IPS-11a (cell line): ENCODE measurements at regions not wholly inside any gene's neighbourhood (a gene's known extent, or its start where the extent isn't known, plus 50 kb on each side); places are given as distances from the start of the nearest gene placed in this dataset.

Experiments
- H3K4me3 ChIP-seq: one replicate; pipeline ENCODE4 v1.5.1; 2013; ENCODE audit warnings: low read depth, low read length, control low read depth

GRCh38 chr12:126708492-126708896 lies 1558.5 kb upstream of the TMEM132C start:
- H3K4me3 ChIP-seq = no peak overlapping the region

GRCh38 chr12:126718365-126718764 lies 1548.6 kb upstream of the TMEM132C start:
- no peak overlapping the region for H3K4me3 ChIP-seq

- no peak overlapping the region for H3K4me3 ChIP-seq
Observed at GRCh38 chr12:126719912-126720705, 1546.9 kb upstream of the TMEM132C start.

- H3K4me3 ChIP-seq = peak overlapping the region; percentile 30
Observed at GRCh38 chr12:126726481-126727217, 1540.3 kb upstream of the TMEM132C start.

- no peak overlapping the region for H3K4me3 ChIP-seq
Observed at GRCh38 chr12:126727218-126728075, 1539.5 kb upstream of the TMEM132C start.

- H3K4me3 ChIP-seq = no peak overlapping the region
Observed at GRCh38 chr12:126734296-126734695, 1532.7 kb upstream of the TMEM132C start.

GRCh38 chr12:126734710-126735109 lies 1532.3 kb upstream of the TMEM132C start:
- no peak overlapping the region for H3K4me3 ChIP-seq

- no peak overlapping the region for H3K4me3 ChIP-seq
Observed at GRCh38 chr12:126741536-126742240, 1525.3 kb upstream of the TMEM132C start.

- no peak overlapping the region for H3K4me3 ChIP-seq
Observed at GRCh38 chr12:126742241-126742641, 1524.7 kb upstream of the TMEM132C start.

GRCh38 chr12:126747530-126748149 lies 1519.3 kb upstream of the TMEM132C start:
- H3K4me3 ChIP-seq = no peak overlapping the region

- no peak overlapping the region for H3K4me3 ChIP-seq
Observed at GRCh38 chr12:126752021-126752420, 1514.9 kb upstream of the TMEM132C start.

GRCh38 chr12:126757326-126757725 lies 1509.6 kb upstream of the TMEM132C start:
- H3K4me3 ChIP-seq = no peak overlapping the region

GRCh38 chr12:126760092-126760491 lies 1506.9 kb upstream of the TMEM132C start:
- no peak overlapping the region for H3K4me3 ChIP-seq

- H3K4me3 ChIP-seq = no peak overlapping the region
Observed at GRCh38 chr12:126761420-126761819, 1505.5 kb upstream of the TMEM132C start.

- H3K4me3 ChIP-seq = no peak overlapping the region
Observed at GRCh38 chr12:126762150-126762549, 1504.8 kb upstream of the TMEM132C start.

- H3K4me3 ChIP-seq = no peak overlapping the region
Observed at GRCh38 chr12:126763359-126763758, 1503.6 kb upstream of the TMEM132C start.

- no peak overlapping the region for H3K4me3 ChIP-seq
Observed at GRCh38 chr12:126767334-126767733, 1499.6 kb upstream of the TMEM132C start.

GRCh38 chr12:126768517-126768916 lies 1498.5 kb upstream of the TMEM132C start:
- no peak overlapping the region for H3K4me3 ChIP-seq

- H3K4me3 ChIP-seq = no peak overlapping the region
Observed at GRCh38 chr12:126770188-126770587, 1496.8 kb upstream of the TMEM132C start.

GRCh38 chr12:126772171-126772864 lies 1494.7 kb upstream of the TMEM132C start:
- no peak overlapping the region for H3K4me3 ChIP-seq
